Hematopoietic multipotent progenitor cell treated with erythropoietin and hydrocortisone succinate and interleukin-3 and kit ligand, for 6 days (in vitro differentiated cells): ENCODE measurements at regions not wholly inside any gene's neighbourhood (a gene's known extent, or its start where the extent isn't known, plus 50 kb on each side); places are given as distances from the start of the nearest gene placed in this dataset.
A peak's percentile ranks its signal among the peaks of the same experiment; 100 is the strongest.
"Not testable (repeated sequence)": the region's sequence is repeated elsewhere in the genome, so short reads cannot be mapped to it uniquely, and the experiment has no call there.

Experiments
- DNase-seq: peaks from one replicate; pipeline ENCODE4 v3.0.0-alpha.2; 2015

GRCh38 chr13:90673746-90674145, 673.7 kb upstream of the MIR17HG start:
- no peak for DNase-seq

DNA sequence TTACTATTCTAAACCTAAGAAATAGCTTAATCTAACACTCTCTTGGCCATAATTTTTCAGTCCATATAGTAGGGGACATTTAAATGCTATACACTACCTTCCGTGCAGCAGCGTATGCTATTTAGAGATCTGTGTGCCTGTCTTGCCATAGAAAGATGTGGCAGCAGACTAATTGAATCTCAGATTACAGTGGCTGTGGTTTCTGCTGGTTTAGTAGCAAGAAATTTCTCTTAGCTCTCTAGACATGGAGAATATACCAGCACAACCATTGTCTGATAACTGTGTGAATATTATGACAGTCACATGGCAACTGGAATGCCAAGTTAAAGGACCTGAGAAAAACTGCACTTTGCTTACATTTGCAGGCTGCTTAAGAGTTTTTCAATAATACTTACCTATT, 672.4 kb upstream of the MIR17HG start:
- DNase-seq: no peak

DNA sequence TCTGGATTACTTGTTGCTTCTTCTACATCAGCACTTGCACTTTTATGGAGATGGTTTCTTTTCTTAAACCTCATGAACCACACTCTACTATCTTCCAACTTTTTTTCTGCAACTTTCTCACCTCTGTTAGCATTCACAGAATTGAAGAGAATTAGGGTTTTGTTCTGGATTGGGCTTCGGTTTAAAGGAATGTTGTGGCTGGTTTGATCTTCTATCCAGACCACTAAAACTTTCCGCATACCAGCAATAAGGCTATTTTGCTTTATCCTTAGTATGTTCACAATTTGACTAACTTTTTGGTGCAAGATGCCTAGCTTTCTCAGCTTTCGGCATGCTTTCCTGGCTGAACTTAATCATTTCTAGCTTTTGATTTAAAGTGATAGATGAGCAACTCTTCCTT, 666.7 kb upstream of the MIR17HG start:
- DNase-seq: no peak

DNA sequence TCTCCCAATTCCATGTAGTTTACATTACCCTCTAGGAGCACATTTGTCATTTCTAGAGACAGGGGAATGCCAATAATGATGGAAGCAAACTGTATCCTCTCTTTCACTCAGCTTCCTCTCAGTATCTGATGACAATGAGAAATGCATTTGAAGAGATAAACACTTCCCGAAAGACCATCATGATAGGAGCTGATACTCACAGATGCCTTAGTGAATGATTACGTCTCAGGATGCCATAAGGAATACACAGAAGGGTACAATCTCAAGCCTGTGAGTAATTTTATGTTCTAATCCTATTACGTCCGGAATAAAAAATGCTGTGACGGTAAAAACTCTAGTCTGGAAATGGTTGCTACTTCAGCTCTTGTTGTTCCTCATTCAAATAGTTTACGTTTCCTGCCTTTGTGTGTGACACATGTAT, 663.8 kb upstream of the MIR17HG start:
- no peak for DNase-seq

- no peak for DNase-seq
Measured at GRCh38 chr13:90686442-90686841, 661.0 kb upstream of the MIR17HG start.

DNA sequence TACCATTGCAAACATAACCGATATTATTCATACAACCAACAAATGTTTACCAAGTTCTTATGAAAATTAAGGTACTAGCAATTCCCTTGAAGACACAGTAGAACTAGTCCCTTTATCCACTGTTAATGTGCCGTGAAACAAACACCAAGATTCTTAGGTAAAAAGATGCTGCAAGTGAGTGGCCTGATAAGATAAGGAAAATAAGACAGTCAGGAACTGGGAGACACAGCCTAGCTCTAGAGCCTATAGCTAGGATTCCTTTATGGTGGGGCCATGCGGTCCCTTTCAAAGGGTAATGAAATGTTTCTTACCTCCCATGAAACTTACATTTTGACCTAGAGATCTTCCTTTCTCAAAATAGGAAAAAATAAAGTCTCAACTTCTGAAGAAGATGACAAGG, 658.4 kb upstream of the MIR17HG start:
- no peak for DNase-seq

- DNase-seq: no peak
Measured at GRCh38 chr13:90690458-90691080, 656.9 kb upstream of the MIR17HG start.

DNA sequence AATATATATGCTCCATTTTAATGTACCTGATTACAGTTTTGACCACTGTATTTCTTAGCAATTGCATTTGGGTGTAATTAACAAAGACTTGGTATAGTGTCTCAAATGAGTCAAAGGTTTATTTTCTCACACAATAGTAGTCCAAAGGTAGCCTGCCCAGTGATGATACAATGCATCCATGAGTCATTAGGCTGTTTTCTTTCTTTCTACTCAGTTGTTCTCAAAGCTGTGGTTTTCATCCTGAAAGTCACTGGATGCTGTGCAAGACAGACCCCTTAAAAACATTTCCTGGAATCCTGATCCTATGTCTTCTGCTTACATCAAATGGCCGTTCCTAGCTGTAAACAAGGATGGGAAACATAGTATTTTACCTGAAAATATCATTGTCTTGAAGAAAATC, 651.2 kb upstream of the MIR17HG start:
- no peak for DNase-seq

DNA sequence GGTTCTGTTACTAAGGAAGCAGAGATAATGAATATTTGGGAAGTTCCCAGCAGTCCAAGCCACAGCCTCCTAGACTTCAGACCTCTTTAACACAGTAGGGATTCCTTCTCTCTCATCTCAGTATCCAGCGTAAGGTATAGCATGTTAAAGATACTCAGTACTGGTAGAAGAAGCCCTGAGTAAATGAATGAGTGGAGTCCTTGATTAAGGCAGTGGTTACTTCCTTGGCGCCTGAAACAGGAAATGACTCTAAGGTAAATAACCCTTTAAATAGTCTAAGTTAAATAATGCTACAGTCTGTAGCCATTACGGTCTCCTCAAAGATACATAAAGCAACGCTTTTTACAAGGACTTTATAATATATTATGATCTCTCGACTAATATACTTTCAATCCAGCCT, 650.8 kb upstream of the MIR17HG start:
- no peak for DNase-seq

- no peak for DNase-seq
Measured at GRCh38 chr13:90700340-90700739, 647.1 kb upstream of the MIR17HG start.

DNA sequence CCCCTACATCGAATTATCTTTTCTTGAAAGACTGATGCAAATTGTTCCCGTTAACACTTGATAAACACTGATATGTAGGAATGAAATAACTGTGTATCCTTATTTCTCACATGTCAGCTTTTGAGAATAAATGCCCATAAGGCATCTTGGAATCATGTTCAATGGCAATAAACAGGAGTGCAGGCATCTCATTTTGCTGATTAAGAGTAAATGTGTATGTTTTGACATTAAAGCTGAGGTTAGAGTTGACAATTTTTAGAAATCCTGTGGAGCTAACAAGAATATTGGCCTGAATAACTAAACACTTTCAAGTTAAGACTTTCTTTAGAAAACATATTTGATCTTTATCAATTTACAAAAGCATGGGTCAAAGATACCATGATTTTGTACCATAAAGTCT, 646.2 kb upstream of the MIR17HG start:
- DNase-seq: no peak

DNA sequence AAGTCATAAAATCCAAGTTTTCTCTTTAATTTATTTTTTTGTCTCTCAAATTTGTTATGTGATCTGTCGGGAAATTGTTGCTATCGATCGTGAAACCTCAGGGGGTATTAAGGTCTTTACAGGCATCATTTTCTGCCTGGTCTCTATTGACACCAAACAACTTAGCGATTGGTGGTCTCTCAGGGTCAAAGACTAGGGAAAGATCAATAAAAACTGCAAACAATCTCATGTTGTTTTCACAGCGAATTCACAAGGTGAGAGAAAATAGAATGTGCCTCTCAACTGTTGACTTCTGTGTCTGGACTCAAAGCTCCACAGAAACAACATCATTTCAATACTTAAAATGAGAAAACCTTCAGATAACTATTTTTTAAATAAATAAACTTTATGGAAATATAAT, 645.4 kb upstream of the MIR17HG start:
- no peak for DNase-seq

DNA sequence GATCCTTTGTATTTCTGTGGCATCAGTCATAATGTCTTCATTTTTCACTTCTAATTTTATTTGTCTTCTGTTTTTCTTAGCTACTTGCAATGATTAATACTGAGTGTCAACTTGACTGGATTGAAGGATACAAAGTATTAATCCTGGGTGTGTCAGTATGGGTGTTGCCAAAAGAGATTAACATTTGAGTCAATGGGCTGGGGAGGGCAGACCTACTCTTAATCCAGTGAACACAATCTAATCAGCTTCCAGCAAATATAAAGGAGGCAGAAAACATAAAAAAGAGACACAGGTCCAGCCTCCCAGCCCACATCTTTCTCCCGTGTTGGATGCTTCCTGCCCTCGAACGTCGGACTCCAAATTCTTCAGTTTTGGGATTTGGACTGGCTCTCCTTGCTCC, 640.9 kb upstream of the MIR17HG start:
- DNase-seq: no peak

DNA sequence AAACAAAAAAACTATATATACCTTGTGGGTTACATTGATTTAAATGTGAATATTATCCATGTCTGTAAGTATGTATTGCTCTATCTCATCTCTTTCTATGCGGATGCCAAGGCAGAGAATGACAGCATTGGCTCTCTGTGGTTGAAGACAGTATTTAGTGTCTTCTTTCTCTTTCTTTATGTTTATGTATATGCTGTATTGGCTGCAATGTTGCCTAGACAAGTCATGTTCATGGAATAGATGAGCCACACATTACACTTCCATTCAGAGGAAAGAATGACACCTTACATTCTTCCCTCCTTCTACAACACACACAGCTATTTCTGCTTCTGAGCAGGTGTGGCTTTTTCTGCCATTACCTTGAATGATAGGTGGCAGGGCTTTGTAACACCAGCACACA, 639.4 kb upstream of the MIR17HG start:
- no peak for DNase-seq

GRCh38 chr13:90709319-90709718, 638.2 kb upstream of the MIR17HG start:
- no peak for DNase-seq

DNA sequence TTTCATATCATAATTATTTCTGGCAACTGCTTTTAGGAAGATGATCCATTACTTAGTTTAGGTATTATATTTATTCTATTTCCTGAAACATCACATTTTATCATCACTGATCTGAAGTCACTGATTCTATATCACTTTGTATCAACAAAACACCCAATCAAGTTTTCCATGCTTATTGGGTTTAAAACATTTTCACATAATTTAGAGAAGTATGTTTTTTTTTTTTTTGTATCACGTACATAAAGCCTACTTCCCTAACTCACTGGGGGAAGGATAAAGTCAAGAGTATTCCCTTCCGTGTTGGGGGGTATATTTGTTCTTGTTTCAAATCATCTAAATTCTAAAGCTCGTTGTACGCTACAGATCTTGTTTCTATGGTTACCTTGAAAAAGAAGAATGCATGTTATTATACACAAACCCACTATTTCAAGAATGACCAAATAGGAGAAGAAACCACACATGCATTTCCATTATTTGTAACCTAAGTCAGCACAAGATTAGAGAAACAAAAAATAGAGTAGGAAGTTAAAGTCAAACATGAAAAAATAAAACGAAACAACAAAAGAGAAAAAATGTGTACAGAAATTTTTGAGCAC, 637.2 kb upstream of the MIR17HG start:
- DNase-seq: no peak

DNA sequence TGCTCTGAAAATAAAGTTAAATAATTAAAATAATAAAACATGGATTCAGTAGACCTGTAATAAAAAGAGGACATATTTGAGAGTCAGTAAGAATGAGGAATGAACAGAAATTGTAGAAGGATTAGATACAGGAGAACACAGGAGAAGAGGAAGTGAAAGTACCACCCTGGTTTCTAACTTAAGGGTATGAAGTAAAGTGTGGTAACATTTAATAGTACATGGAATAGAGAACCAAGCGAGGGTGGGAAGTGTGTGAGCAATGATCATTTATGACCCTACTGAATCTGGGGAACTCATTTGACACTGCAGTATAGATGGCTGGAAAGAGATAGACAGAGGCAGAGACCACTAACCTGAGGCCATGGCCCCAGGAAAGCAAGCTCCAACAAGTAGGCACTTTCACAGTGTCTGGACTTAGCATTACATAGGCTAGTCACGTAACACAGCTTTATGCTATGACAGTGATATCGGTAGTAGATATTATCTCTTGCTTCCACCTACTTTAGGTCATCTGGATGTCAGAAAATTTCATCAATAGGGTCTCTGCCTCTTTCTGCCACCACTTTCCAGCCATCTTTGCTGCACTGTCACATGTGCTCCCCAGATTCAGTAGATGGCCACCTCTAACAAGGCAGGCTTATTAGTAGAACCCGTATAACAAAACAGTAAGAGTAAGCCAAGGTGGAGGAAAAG, 633.9 kb upstream of the MIR17HG start:
- DNase-seq: no peak

DNA sequence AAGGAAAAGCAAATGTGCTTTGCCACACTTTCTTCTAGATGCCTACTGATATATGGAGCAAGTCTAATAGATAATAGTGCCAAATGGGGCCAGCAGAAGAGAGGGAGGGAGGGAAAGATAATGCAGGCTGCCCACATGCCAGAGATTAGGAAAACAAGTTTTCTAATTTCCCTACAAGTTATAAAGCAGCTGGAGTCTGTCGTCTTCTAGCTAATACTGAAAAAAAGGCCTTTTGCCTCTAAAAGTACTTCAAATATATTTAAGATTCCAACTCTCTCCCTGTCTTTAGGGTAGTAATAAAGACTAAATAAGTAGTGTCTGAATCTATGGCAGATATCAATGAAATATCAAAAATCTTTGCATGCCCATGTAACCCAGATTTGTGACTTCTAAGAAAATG, 632.0 kb upstream of the MIR17HG start:
- no peak for DNase-seq

- no peak for DNase-seq
Measured at GRCh38 chr13:90717451-90717936, 630.0 kb upstream of the MIR17HG start.

DNA sequence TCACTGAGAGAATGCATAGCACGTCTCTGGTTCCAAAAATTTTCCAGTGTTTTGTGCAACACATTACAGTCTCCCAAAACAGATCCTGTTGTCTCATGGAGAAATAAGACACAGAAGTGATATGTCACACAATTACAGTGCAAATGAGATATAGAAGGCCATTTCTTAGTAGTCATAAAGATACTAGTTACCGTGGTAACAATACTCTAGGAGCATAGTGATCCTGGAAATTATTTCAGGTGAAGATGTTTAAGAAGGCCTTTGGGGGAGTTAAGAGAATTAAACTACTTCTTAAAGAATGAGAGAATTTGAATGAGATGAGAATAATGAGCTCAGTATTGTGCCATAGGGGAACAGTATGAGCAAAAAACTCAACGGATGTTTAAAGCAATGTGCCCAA, 628.0 kb upstream of the MIR17HG start:
- DNase-seq: no peak

DNA sequence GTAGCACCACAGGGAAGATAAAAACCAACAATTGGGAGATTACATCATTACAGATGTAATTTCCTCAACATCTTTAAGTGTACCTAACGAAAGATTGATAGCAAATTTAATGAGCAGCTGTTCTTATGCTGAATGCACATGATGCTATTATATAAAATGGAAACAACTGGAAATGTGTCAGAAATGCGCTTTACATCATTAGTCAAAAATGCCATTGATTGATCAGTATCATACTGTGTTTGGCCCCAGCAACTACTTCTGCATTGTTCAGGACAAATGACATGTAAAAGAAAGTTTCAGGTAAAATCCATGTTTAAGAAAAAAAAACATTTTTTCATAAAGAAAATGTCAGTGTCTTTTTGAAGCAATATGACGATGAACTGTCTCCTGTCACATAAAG, 625.5 kb upstream of the MIR17HG start:
- no peak for DNase-seq

DNA sequence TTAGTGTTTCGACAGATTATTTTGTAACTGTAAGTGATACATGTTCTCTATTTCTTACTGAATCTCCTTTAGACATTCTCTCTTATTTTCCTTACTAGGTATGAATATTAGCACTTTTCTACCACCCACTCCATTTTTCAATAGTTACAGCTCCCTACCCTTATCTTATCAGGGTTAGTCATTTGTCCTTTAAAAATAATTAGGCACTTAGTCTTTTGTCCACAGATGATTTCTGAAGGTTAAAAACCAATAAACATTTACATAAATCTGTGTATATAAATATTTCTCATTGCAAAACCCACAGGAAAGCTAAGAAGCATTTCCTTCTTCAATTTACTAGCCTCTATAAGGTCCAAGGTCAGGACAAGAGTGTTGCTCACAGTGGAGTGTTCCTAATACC, 624.1 kb upstream of the MIR17HG start:
- DNase-seq: no peak

GRCh38 chr13:90726375-90726774, 621.1 kb upstream of the MIR17HG start:
- no peak for DNase-seq

- peak; percentile 5 for DNase-seq
Measured at GRCh38 chr13:90732049-90732448, 615.4 kb upstream of the MIR17HG start.

GRCh38 chr13:90734497-90734896, 613.0 kb upstream of the MIR17HG start:
- not testable (repeated sequence) for DNase-seq
